ENCODE measurements at regions not wholly inside any gene's neighbourhood (a gene's known extent, or its start where the extent isn't known, plus 50 kb on each side); places are given as distances from the start of the nearest gene placed in this dataset.

DNA sequence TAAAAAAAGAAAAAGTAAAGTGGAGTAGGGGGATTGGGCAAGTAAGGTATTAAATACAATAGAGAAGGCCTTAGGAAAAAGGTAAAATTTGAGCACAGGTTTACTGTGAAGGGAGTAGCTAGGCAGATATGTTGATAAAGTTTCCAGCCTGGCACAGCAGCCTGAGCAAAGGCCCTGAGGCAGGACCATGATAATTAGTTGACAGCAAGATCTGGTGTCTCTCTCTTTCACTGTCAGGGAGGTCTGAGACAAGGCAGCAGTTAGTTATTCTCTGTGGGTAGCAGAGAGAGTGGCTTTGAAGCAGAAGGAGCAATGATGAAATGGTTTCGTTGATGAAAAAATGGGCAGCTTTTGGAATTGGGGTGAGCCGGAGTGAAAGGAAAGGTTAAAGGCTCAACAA is 119.5 kb downstream of the KDR start:
- TF ChIP-seq EGR1 (IDR thresholded peaks at IDR 0.05) (no peak), CEBPB (IDR thresholded peaks at IDR 0.05) (no peak)

Measured in Ishikawa (cell line).